ENCODE measurements at regions not wholly inside any gene's neighbourhood (a gene's known extent, or its start where the extent isn't known, plus 50 kb on each side); places are given as distances from the start of the nearest gene placed in this dataset.

- DNase-seq (ENCODE audit: low read depth in 1 of 2, low spot score in 1 of 2), result no peak
- Histone ChIP-seq H3K27ac (replicated peaks) (no peak overlapping the region), H3K27me3 (ENCODE audit: insufficient read depth, poor library complexity, severe bottlenecking) (no peaks in the 10 kb centered on the region), H3K4me3 (replicated peaks; ENCODE audit: insufficient read depth, low read length) (no peak overlapping the region)
- TF ChIP-seq CTCF (IDR thresholded peaks at IDR 0.05; ENCODE audit: insufficient read depth, low read length) (no peak), POLR2AphosphoS5 (IDR thresholded peaks at IDR 0.05; ENCODE audit: low read depth) (no peak)
Measured at GRCh38 chr3:116512281-116512680, 67.0 kb upstream of the LSAMP start.

GRCh38 chr3:116512931-116513330 is 67.6 kb upstream of the LSAMP start:
- no peaks in the 10 kb centered on the region for H3K27me3 ChIP-seq (ENCODE audit: insufficient read depth, poor library complexity, severe bottlenecking)
- no peak for DNase-seq (ENCODE audit: low read depth in 1 of 2, low spot score in 1 of 2)
- H3K4me3 ChIP-seq (replicated peaks; ENCODE audit: insufficient read depth, low read length), result no peak overlapping the region
- TF ChIP-seq GABPA (IDR thresholded peaks at IDR 0.05; ENCODE audit: low read depth), result no peak
- TF ChIP-seq SPI1 (IDR thresholded peaks at IDR 0.05; ENCODE audit: borderline replicate concordance, low read depth), result no peak
- TF ChIP-seq CTCF (IDR thresholded peaks at IDR 0.05; ENCODE audit: insufficient read depth, low read length), result no peak
- no peak for TF ChIP-seq POLR2AphosphoS5 (IDR thresholded peaks at IDR 0.05; ENCODE audit: low read depth)
- no peak for TF ChIP-seq REST (IDR thresholded peaks at IDR 0.05; ENCODE audit: insufficient replicate concordance, low read depth)
- H3K27ac ChIP-seq (replicated peaks), result no peak overlapping the region

- Histone ChIP-seq H3K4me3 (replicated peaks; ENCODE audit: insufficient read depth, low read length) (no peak overlapping the region), H3K27ac (replicated peaks) (no peak overlapping the region), H3K27me3 (ENCODE audit: insufficient read depth, poor library complexity, severe bottlenecking) (no peaks in the 10 kb centered on the region)
- no peak for DNase-seq (ENCODE audit: low read depth in 1 of 2, low spot score in 1 of 2)
- no peak for TF ChIP-seq POLR2AphosphoS5 (IDR thresholded peaks at IDR 0.05; ENCODE audit: low read depth)
- TF ChIP-seq GABPA (IDR thresholded peaks at IDR 0.05; ENCODE audit: low read depth), result no peak
- no peak for TF ChIP-seq SPI1 (IDR thresholded peaks at IDR 0.05; ENCODE audit: borderline replicate concordance, low read depth)
- TF ChIP-seq CTCF (IDR thresholded peaks at IDR 0.05; ENCODE audit: insufficient read depth, low read length), result no peak
- TF ChIP-seq REST (IDR thresholded peaks at IDR 0.05; ENCODE audit: insufficient replicate concordance, low read depth), result no peak
Measured at GRCh38 chr3:116515973-116516372, 70.7 kb upstream of the LSAMP start.

- no peak overlapping the region for H3K27ac ChIP-seq (replicated peaks)
- no peak overlapping the region for H3K4me3 ChIP-seq (replicated peaks; ENCODE audit: insufficient read depth, low read length)
Measured at GRCh38 chr3:116517308-116517707, 72.0 kb upstream of the LSAMP start.

More at GRCh38 chr3:116517308-116517707, 72.0 kb upstream of the LSAMP start:
- DNase-seq (ENCODE audit: low read depth in 1 of 2, low spot score in 1 of 2), result no peak
- no peaks in the 10 kb centered on the region for H3K27me3 ChIP-seq (ENCODE audit: insufficient read depth, poor library complexity, severe bottlenecking)
- TF ChIP-seq POLR2AphosphoS5 (IDR thresholded peaks at IDR 0.05; ENCODE audit: low read depth) (no peak), CTCF (IDR thresholded peaks at IDR 0.05; ENCODE audit: insufficient read depth, low read length) (no peak), SPI1 (IDR thresholded peaks at IDR 0.05; ENCODE audit: borderline replicate concordance, low read depth) (no peak), REST (IDR thresholded peaks at IDR 0.05; ENCODE audit: insufficient replicate concordance, low read depth) (no peak), GABPA (IDR thresholded peaks at IDR 0.05; ENCODE audit: low read depth) (no peak)

Measured in HL-60 (cell line).